A549 (cell line): ENCODE measurements at regions not wholly inside any gene's neighbourhood (a gene's known extent, or its start where the extent isn't known, plus 50 kb on each side); places are given as distances from the start of the nearest gene placed in this dataset.

Source experiments
- EP300 ChIP-seq, 2 experiments: fragments of >200 bp; sonication (Bioruptor Twin); formaldehyde crosslinking; IDR thresholded peaks; 2 replicates in 1 of 2; 3 replicates in 1 of 2; pipeline ENCODE4 v1.6.1; 2016 to 2017
- JUNB ChIP-seq: fragments of >200 bp; sonication (Bioruptor Twin); formaldehyde crosslinking; IDR thresholded peaks from 2 replicates; pipeline ENCODE4 v1.6.1; 2016
- MAZ ChIP-seq: fragments of 150-350 bp; IDR thresholded peaks from 2 replicates; pipeline ENCODE4 v1.6.1; 2014; ENCODE audit warnings: antibody characterized with exemption, low read depth, low read length, borderline replicate concordance
- MYC ChIP-seq: IDR thresholded peaks from 2 replicates; pipeline ENCODE4 v1.6.1; 2012; ENCODE audit warnings: mild to moderate bottlenecking, inconsistent platforms, low read length, improper control_type of control experiment, borderline replicate concordance
- POLR2A ChIP-seq: IDR thresholded peaks from 2 replicates; pipeline ENCODE4 v1.6.1; 2012; ENCODE audit warnings: mild to moderate bottlenecking, low read length
- RAD21 ChIP-seq, 2 experiments: fragments of >200 bp in 1 of 2; sonication (Bioruptor Twin) in 1 of 2; formaldehyde crosslinking in 1 of 2; IDR thresholded peaks in 1 of 2; conservative IDR thresholded peaks in 1 of 2; 2 replicates in 1 of 2; 3 replicates in 1 of 2; pipeline ENCODE4 v1.6.1; 2012 to 2018; ENCODE audit warnings: inconsistent platforms in 1 of 2
- SMC3 ChIP-seq: fragments of >200 bp; sonication (Bioruptor Twin); formaldehyde crosslinking; IDR thresholded peaks from 3 replicates; pipeline ENCODE4 v1.6.1; 2018; ENCODE audit warnings: inconsistent platforms
- TF ChIP-seq, protein P1 (sequence below): IDR thresholded peaks from 2 replicates; pipeline ENCODE4 v1.6.1; 2012
- TF ChIP-seq, protein P2 (sequence below): fragments of 450-650 bp; IDR thresholded peaks from 2 replicates; pipeline ENCODE4 v1.6.1; 2014; ENCODE audit warnings: antibody characterized with exemption
- TF ChIP-seq, protein P3 (sequence below): fragments of >200 bp; sonication (Bioruptor Twin); formaldehyde crosslinking; IDR thresholded peaks from 3 replicates; pipeline ENCODE4 v1.5.1; 2016

DNA sequence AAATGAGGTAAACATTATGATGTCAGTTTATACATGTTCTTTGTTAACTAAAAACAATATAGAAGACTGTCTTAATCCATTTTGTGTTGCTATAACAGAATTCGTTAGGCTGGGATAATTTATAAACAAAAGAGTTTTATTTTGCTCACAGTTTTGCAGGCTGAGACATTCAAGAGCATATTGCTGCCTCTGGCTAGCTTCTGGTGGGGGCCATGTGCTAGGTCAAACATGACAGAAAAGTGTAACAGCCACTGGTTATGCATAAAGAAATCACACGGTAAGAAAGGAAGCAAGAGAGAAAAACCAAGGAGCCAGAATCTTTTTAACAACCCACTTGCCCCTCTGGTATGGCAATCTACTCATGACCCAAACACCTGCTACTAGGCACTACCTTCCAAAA is 776.7 kb downstream of the PLOD2 start:
- TF ChIP-seq RAD21 (conservative IDR thresholded peaks at IDR 0.05 in 1 of 2, IDR thresholded peaks at IDR 0.05 in 1 of 2): no peak
- TF ChIP-seq, protein P1, sequence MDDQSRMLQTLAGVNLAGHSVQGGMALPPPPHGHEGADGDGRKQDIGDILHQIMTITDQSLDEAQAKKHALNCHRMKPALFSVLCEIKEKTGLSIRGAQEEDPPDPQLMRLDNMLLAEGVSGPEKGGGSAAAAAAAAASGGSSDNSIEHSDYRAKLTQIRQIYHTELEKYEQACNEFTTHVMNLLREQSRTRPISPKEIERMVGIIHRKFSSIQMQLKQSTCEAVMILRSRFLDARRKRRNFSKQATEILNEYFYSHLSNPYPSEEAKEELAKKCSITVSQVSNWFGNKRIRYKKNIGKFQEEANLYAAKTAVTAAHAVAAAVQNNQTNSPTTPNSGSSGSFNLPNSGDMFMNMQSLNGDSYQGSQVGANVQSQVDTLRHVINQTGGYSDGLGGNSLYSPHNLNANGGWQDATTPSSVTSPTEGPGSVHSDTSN: no peak
- no peak for TF ChIP-seq MAZ
- TF ChIP-seq, protein P2, sequence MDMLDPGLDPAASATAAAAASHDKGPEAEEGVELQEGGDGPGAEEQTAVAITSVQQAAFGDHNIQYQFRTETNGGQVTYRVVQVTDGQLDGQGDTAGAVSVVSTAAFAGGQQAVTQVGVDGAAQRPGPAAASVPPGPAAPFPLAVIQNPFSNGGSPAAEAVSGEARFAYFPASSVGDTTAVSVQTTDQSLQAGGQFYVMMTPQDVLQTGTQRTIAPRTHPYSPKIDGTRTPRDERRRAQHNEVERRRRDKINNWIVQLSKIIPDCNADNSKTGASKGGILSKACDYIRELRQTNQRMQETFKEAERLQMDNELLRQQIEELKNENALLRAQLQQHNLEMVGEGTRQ: no peak
- no peak for TF ChIP-seq EP300 (IDR thresholded peaks at IDR 0.05)
- TF ChIP-seq POLR2A: no peak
- TF ChIP-seq, protein P3, sequence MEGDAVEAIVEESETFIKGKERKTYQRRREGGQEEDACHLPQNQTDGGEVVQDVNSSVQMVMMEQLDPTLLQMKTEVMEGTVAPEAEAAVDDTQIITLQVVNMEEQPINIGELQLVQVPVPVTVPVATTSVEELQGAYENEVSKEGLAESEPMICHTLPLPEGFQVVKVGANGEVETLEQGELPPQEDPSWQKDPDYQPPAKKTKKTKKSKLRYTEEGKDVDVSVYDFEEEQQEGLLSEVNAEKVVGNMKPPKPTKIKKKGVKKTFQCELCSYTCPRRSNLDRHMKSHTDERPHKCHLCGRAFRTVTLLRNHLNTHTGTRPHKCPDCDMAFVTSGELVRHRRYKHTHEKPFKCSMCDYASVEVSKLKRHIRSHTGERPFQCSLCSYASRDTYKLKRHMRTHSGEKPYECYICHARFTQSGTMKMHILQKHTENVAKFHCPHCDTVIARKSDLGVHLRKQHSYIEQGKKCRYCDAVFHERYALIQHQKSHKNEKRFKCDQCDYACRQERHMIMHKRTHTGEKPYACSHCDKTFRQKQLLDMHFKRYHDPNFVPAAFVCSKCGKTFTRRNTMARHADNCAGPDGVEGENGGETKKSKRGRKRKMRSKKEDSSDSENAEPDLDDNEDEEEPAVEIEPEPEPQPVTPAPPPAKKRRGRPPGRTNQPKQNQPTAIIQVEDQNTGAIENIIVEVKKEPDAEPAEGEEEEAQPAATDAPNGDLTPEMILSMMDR: no peak
- no peak for TF ChIP-seq SMC3
- no peak for TF ChIP-seq MYC
- TF ChIP-seq JUNB: no peak
